ENCODE measurements at regions not wholly inside any gene's neighbourhood (a gene's known extent, or its start where the extent isn't known, plus 50 kb on each side); places are given as distances from the start of the nearest gene placed in this dataset.

DNA sequence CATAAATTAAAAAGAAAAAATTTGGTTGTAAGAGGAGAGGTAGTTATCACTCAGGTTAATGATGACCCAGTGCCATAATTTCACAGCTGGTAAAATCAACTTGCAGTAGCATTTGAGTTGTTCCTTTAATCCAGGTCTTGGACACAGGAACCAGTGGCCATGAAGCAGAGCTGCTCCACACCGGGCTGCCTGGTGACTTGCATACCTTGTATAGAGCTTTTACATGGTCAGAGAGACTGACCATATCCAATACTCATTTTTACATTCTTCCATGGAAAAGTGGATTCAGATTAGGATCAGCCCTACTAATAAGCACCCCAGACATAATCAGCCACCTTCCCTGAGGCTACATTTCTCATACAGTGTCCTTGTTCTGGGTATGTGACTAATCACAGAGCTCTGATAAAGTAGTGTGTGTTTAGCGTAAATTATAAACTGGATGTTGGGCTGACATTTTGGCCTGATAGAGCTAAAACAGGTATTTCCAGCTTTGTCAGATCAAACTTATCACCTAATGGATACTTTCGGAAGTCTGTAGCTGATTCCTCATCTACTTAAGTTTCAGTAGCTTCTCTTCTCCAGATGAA is 77.0 kb upstream of the ZSWIM6 start:
- TF ChIP-seq EZH2phosphoT487 (IDR thresholded peaks at IDR 0.05; ENCODE audit: low read depth) (no peak), CTCF (IDR thresholded peaks at IDR 0.05; ENCODE audit: low read depth, low read length) (no peak)
